KMS-11 (cell line): ENCODE measurements at regions not wholly inside any gene's neighbourhood (a gene's known extent, or its start where the extent isn't known, plus 50 kb on each side); places are given as distances from the start of the nearest gene placed in this dataset.

Experiments
- H2AFZ ChIP-seq: fragments of 200-600 bp; sonication (generic); 2 replicates; pipeline ENCODE4 v1.6.1; 2016; ENCODE audit warnings: antibody characterized with exemption, mixed run types, low read depth
- H3K27ac ChIP-seq: fragments of 200-600 bp; sonication (generic); 2 replicates; pipeline ENCODE4 v1.6.1; 2016; ENCODE audit warnings: mild to moderate bottlenecking, mixed run types
- H3K27me3 ChIP-seq: fragments of 200-600 bp; sonication (generic); 2 replicates; pipeline ENCODE4 v1.6.1; 2017; ENCODE audit warnings: mild to moderate bottlenecking, low read depth, mixed run types, moderate library complexity; ENCODE audit not compliant: insufficient read depth
- H3K36me3 ChIP-seq: fragments of 200-600 bp; sonication (generic); 2 replicates; pipeline ENCODE4 v1.6.1; 2017; ENCODE audit warnings: mild to moderate bottlenecking, mixed run types; ENCODE audit not compliant: insufficient read depth
- H3K4me1 ChIP-seq: fragments of 200-600 bp; sonication (generic); 2 replicates; pipeline ENCODE4 v1.6.1; 2016; ENCODE audit warnings: mild to moderate bottlenecking, low read depth, mixed run types; ENCODE audit not compliant: poor library complexity, severe bottlenecking
- H3K4me2 ChIP-seq: fragments of 200-600 bp; sonication (generic); 2 replicates; pipeline ENCODE4 v1.7.0; 2016; ENCODE audit warnings: mild to moderate bottlenecking, mixed run types
- H3K4me3 ChIP-seq: fragments of 200-600 bp; sonication (generic); IDR thresholded peaks from 2 replicates; pipeline ENCODE4 v1.6.1; 2017; ENCODE audit warnings: low read depth, low read length, mixed read lengths; ENCODE audit not compliant: insufficient read depth
- H3K79me2 ChIP-seq: fragments of 200-600 bp; sonication (generic); 2 replicates; pipeline ENCODE4 v1.6.1; 2016; ENCODE audit warnings: low read depth, mixed run types; ENCODE audit not compliant: insufficient read depth
- H3K9ac ChIP-seq: fragments of 200-600 bp; sonication (generic); 2 replicates; pipeline ENCODE4 v1.6.1; 2016; ENCODE audit warnings: mild to moderate bottlenecking, mixed run types
- H4K20me1 ChIP-seq: fragments of 200-600 bp; sonication (generic); 2 replicates; pipeline ENCODE4 v1.6.1; 2016; ENCODE audit warnings: mild to moderate bottlenecking, mixed run types; ENCODE audit not compliant: insufficient read depth
- TF ChIP-seq, protein P1 (sequence below): fragments of 200-600 bp; sonication (generic); conservative IDR thresholded peaks from 2 replicates; pipeline ENCODE4 v1.6.1; 2017; ENCODE audit warnings: low read depth, mild to moderate bottlenecking, antibody characterized with exemption, low read length, moderate library complexity, mixed read lengths

DNA sequence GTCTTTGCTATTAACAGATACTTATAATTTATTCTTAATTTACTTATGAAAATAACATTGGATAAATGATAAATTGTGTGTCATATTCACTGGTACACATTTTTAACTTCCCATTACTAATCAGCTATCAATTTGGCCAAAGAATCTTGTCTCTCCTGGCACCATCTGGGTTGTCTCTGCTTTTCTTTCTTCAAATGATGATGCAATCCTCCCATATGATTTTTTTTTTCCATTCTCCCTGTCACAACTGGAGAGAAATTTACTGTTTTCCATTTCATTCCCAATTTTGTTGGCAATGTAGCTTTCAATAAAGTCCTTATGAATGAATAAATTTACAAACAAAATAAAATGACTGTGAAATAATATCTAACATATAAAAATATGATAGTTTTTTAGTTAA lies 743.7 kb upstream of the EPHA6 start:
- no peak overlapping the region for H3K27ac ChIP-seq
- no peak overlapping the region for H2AFZ ChIP-seq
- H3K36me3 ChIP-seq: no peaks in the 10 kb centered on the region
- no peaks in the 10 kb centered on the region for H3K79me2 ChIP-seq
- H4K20me1 ChIP-seq: no peaks in the 10 kb centered on the region
- no peaks in the 10 kb centered on the region for H3K4me1 ChIP-seq
- H3K9ac ChIP-seq: no peak overlapping the region
- no peak overlapping the region for H3K4me2 ChIP-seq
- TF ChIP-seq, protein P1, sequence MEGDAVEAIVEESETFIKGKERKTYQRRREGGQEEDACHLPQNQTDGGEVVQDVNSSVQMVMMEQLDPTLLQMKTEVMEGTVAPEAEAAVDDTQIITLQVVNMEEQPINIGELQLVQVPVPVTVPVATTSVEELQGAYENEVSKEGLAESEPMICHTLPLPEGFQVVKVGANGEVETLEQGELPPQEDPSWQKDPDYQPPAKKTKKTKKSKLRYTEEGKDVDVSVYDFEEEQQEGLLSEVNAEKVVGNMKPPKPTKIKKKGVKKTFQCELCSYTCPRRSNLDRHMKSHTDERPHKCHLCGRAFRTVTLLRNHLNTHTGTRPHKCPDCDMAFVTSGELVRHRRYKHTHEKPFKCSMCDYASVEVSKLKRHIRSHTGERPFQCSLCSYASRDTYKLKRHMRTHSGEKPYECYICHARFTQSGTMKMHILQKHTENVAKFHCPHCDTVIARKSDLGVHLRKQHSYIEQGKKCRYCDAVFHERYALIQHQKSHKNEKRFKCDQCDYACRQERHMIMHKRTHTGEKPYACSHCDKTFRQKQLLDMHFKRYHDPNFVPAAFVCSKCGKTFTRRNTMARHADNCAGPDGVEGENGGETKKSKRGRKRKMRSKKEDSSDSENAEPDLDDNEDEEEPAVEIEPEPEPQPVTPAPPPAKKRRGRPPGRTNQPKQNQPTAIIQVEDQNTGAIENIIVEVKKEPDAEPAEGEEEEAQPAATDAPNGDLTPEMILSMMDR: no peak
- no peak overlapping the region for H3K4me3 ChIP-seq
- H3K27me3 ChIP-seq: no peaks in the 10 kb centered on the region

DNA sequence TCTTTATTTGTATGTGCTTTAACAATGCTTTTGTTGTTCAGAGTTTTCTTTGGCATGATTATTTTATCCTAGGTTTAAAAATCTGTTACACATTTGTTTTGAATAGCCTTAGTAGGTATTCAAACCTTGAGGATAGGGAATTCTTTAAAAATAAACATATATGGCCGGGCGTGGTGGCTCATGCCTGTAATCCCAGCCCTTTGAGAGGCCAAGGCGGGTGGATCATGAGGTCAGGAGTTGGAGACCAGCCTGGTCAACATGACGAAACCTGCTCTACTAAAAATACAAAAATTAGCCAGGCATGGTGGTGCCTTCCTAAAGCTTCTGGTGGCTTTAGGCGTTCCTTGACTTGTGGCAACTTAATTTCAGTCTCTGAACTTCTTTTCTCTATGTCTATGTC lies 743.3 kb upstream of the EPHA6 start:
- no peak overlapping the region for H3K4me3 ChIP-seq
- no peak overlapping the region for H2AFZ ChIP-seq
- no peaks in the 10 kb centered on the region for H3K4me1 ChIP-seq
- no peak overlapping the region for H3K9ac ChIP-seq
- TF ChIP-seq, protein P1: no peak
- H4K20me1 ChIP-seq: no peaks in the 10 kb centered on the region
- H3K27ac ChIP-seq: no peak overlapping the region
- H3K79me2 ChIP-seq: no peaks in the 10 kb centered on the region
- no peaks in the 10 kb centered on the region for H3K27me3 ChIP-seq
- H3K36me3 ChIP-seq: no peaks in the 10 kb centered on the region
- no peak overlapping the region for H3K4me2 ChIP-seq

DNA sequence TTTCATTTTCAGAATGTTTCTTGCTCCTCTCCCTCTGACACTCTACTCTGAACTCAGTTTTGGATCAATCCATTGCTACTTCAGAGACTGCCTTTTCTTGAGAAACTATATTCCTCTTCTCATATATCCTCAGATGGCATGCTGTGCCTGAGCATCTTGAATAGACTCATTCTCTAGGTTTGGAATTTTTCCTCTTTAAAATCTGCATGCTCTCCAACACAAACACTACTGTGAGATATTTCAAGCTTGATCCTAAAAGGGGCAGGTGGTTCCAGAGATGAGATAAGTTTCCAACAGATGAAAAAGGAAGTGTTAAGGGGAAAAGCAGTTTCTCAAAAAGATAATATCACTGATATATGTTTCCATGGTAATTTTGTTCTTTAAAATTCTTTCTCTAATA lies 742.2 kb upstream of the EPHA6 start:
- Histone ChIP-seq H3K27ac (no peak overlapping the region), H3K36me3 (no peaks in the 10 kb centered on the region), H3K79me2 (no peaks in the 10 kb centered on the region), H3K4me3 (no peak overlapping the region), H4K20me1 (no peaks in the 10 kb centered on the region), H2AFZ (no peak overlapping the region), H3K9ac (no peak overlapping the region), H3K4me2 (no peak overlapping the region), H3K27me3 (no peaks in the 10 kb centered on the region), H3K4me1 (no peaks in the 10 kb centered on the region)
- TF ChIP-seq, protein P1: no peak

DNA sequence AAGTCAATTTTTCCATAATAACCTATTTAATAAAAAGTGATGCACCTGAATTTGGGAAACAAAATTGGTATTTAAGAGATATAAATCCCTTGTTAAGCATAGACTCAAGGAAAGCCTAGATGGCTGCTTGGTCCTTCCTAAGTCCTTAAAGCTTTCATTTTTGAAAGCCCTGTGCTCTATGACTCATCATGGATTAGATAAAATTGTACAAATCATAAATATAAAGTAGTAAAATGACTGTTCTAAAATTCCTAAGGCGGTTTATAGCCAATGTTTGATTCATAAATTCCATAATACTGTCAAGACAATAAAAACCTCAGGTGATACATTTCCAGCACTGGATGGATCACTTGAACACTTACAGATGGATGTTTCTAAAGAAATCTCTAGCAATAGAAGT lies 730.8 kb upstream of the EPHA6 start:
- H3K4me1 ChIP-seq: no peaks in the 10 kb centered on the region
- no peak overlapping the region for H3K4me2 ChIP-seq
- H4K20me1 ChIP-seq: no peaks in the 10 kb centered on the region
- H2AFZ ChIP-seq: no peak overlapping the region
- H3K36me3 ChIP-seq: no peaks in the 10 kb centered on the region
- TF ChIP-seq, protein P1: no peak
- H3K27me3 ChIP-seq: no peaks in the 10 kb centered on the region
- H3K9ac ChIP-seq: no peak overlapping the region
- no peak overlapping the region for H3K27ac ChIP-seq
- H3K79me2 ChIP-seq: no peaks in the 10 kb centered on the region
- H3K4me3 ChIP-seq: no peak overlapping the region

DNA sequence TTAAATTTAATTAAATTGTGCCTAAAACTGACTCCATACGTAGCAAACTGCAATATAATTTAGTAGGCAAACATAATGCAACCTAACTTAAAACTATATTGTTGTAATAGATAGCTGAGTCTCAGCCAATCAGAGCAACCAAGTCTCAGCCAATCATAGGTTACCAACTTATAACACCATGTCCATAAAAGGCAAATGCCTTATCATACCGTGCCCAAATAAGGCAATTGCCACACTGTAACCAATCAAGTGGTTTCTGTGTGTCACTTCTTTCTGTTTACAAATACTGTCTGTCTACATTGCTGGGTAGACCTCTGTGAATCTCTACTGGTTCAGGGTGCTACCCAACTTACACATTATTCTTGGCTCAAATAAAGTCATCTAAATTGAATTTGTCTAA lies 728.4 kb upstream of the EPHA6 start:
- no peaks in the 10 kb centered on the region for H3K79me2 ChIP-seq
- H3K4me2 ChIP-seq: no peak overlapping the region
- H3K4me1 ChIP-seq: no peaks in the 10 kb centered on the region
- no peak overlapping the region for H3K27ac ChIP-seq
- H4K20me1 ChIP-seq: no peaks in the 10 kb centered on the region
- no peak overlapping the region for H2AFZ ChIP-seq
- no peak overlapping the region for H3K4me3 ChIP-seq
- H3K27me3 ChIP-seq: no peaks in the 10 kb centered on the region
- TF ChIP-seq, protein P1: no peak
- no peaks in the 10 kb centered on the region for H3K36me3 ChIP-seq
- no peak overlapping the region for H3K9ac ChIP-seq
